GM21367 (cell line): ENCODE measurements at regions not wholly inside any gene's neighbourhood (a gene's known extent, or its start where the extent isn't known, plus 50 kb on each side); places are given as distances from the start of the nearest gene placed in this dataset.
"Not testable (repeated sequence)": the region's sequence is repeated elsewhere in the genome, so short reads cannot be mapped to it uniquely, and the experiment has no call there.

ENCODE experiments used
- ATAC-seq: cut with Tn5 transposase; IDR thresholded peaks from one replicate; pipeline ENCODE4 v1.9.1; 2021; ENCODE audit not compliant: unreplicated experiment

DNA sequence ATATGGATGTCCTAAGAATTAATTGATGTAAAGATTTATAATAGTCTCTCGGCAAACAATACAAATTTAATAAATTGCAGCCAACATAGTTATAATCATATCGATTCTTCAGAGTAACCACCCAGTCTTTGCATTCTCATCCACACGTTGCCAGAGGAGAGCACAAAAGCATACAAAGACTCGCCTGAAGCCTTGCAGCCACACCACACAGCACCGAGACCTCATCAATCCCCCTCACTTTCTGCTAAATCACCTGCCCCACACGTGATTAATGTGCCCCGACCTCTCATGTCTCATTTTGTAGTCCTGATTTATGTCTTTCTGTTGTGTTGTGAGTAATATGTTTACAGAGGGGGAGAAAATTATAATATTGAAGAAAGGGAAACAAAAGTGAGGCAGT lies 510.4 kb downstream of the TRIML1 start:
- ATAC-seq, result no peak

DNA sequence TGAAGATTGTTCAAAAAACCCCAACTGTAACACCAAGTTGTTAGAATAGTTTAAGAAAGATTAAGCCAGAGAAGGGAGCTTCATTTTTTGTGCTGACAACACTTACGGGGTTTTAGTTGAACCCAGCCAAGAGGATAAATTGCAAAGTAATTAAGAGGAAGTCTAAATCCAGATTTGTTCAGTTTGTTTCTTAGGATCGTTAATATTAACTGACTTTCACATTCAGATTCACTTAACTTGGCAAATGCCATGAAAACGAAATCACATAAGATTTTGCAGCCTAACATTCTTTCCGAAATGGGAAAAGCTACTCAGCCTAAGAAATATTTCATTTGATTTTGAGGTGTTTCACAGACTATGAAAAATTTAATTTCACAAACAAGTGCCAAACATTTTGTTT lies 511.3 kb downstream of the TRIML1 start:
- no peak for ATAC-seq

GRCh38 chr4:188657365-188657764 lies 518.1 kb downstream of the TRIML1 start:
- no peak for ATAC-seq

- no peak for ATAC-seq
These were observed 519.8 kb downstream of the TRIML1 start for GRCh38 chr4:188658958-188659522.

DNA sequence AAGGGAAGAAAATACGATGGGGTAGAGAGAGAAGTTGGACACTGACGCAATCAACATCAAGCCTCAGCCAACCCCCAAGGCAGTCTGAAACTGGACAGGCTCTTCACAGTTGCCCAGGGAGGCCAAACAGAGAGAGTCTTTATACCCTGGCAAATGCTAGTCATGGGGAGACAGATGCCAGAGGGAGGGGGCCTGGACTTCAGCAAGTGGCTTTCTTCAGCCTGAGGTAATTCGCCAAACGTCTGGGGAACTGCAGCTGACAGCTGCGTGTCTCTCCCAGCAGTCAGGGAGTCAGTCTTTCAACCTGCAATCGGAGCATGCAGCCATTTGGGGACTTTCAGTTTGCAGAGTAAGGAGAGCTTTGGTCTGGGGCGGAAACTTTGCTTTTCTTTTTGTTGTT lies 521.6 kb downstream of the TRIML1 start:
- ATAC-seq, result no peak

DNA sequence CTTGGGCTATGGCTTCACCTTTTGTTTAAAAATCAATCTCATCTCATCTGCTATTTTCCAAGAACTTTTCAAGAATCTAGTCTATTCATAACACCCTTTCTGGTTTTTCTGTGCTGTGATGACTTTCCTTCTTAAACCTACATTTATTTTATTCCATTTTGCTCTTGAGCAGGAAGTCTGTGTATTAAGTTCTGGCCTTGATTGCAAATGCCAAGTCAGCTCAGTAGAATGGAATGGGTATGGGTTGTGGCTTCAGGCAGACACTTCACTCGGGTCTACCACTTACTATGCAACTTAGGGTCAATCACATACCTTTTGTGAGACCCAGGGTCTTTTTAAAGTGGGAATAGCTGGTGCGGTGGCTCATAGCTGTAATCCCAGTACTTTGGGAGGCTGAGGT lies 522.3 kb downstream of the TRIML1 start:
- no peak for ATAC-seq

GRCh38 chr4:188663369-188663768 lies 524.1 kb downstream of the TRIML1 start:
- ATAC-seq, result no peak

- no peak for ATAC-seq
These were observed 526.5 kb downstream of the TRIML1 start for GRCh38 chr4:188665491-188666457.

DNA sequence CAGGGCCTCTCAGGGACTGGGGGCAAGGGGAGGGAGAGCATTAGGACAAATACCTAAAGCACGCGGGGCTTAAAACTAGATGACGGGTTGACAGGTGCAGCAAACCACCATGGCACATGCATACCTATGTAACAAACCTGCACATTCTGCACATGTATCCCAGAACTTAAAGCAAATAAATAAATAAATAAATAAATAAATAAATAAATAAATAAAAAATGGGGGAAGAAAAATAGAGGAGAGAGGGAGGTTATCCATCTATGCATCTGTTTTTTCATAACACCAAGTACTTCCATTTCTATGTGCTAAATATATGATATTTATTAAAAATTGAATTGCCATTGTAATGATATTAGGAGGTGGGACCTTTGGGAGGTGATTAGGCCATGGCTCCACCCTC lies 539.5 kb downstream of the TRIML1 start:
- not testable (repeated sequence) for ATAC-seq

DNA sequence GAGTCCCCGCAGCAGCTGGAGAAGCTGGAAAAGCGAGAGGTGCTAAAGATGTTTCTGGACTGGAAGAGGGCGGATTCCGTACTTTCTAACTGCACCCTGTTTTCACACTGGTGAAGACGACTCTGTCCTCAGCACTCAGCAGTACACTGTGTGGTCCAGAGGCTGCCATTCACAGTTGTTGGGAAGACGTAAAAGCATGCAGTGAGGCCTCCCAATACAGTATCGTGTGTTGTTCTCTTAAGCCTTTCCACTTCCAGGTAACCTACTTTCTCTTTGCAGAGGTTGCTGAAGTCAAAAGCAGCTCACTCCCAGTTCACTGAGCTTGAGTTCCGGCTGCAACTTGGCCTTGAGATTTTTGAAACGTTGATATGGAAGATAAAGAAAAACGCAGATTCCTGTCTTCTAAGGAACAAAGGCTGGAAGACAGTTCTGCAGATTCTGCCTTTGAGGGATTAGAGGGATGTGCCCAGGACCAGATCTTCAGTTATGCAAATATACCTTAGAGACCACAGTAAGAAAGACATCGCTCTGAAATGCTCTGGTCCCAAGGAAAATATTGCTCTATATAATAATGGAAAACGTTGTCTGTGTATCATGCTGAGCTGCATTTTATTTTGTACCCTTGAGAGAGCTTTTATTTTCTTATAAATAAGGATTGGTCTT lies 540.9 kb downstream of the TRIML1 start:
- ATAC-seq, result no peak

GRCh38 chr4:188680667-188681063 lies 541.4 kb downstream of the TRIML1 start:
- no peak for ATAC-seq

DNA sequence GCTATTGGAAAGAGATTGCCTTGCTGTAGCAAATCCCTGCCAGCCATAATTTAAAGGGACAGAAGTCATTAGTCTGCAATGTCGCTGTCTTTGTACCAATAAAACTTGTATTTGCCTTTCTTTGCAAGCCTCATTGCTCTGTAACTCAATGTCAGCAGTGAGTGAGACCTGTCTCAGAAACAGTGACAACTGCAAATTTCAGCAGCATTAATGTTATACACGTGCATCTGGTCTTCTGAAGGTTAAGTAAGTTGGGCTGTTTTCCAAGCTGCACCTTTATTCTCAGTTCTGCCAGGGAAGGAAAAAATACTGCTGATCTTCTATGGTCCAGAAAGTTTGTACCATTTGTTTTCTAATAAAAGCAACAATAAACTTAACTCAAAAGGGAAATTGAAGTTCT lies 543.1 kb downstream of the TRIML1 start:
- ATAC-seq, result no peak

- ATAC-seq, result no peak
These were observed 544.3 kb downstream of the TRIML1 start for GRCh38 chr4:188683571-188683970.

DNA sequence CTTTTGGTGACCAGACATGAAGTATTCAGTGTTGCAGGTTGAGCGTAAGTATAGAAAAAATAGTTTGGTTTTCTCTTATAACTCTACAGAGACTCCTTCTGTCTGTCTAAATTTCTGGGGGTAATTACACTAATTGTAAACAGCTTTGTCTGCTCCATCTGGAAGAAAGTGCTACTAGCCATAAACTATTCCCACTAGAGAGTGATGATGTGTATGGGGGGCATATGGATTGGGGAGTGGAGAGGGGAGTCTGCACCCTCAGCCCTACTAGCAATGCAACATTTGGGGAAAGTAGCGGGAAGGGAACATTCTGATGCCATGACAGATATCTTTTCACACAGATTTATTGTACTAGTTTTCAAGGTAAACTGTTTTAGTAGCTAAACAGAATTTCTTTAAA lies 549.7 kb downstream of the TRIML1 start:
- ATAC-seq, result no peak

DNA sequence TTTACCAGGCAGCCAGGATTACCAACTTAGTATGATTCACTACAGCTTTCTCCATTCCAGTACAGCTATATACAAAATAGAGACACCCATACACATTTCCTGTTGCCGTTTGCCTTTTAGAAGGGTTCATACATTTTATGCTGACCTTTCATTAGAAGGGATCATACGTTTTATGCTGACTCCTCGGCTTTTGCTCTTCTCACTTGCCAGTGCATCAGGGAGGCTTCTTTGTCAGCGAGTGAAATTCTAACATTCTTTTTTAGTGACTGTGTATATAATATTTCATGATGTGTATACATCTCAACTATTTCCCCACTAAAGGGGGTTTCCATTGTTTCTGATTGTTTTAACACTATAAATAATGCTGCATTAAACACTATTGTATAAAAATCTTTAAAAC lies 552.6 kb downstream of the TRIML1 start:
- no peak for ATAC-seq

GRCh38 chr4:188695261-188695660 lies 556.0 kb downstream of the TRIML1 start:
- ATAC-seq, result no peak

DNA sequence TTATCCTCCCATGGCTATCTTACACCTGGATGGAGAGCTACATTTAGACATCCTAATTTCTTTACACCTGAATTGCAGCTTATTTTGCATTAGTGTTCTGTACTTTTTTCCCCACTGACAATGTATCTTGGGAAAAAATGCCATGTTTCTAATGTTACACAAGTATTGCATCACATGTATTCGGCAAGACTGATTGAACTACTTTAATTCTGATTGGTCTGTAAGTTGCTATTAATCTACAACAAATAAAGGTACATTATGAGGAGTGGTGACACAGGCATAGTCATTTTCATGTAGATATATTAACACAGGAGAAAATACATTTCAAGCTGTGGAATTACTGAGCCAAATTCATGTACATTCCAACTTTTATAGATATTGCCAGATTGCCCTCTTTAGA lies 558.0 kb downstream of the TRIML1 start:
- ATAC-seq, result no peak

- ATAC-seq, result no peak
These were observed 562.7 kb downstream of the TRIML1 start for GRCh38 chr4:188701952-188702351.

DNA sequence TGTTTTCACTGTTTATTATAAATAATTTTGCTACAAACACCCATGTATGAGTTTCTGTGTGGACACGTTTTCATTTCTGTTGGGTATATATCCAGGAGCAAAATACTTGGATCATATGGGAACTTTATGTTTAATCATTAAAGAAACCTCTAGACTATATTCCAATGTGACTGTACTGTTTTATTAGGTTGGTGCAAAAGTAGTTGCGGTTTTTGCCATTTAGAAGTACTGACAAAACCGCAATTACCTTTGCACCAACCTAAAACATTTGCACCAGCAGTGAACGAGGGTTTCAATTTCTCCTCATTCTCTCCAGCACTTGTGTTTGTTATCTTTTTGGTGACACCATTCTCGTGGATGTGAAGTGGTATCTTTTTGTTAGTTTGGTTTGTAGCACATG lies 565.0 kb downstream of the TRIML1 start:
- no peak for ATAC-seq

DNA sequence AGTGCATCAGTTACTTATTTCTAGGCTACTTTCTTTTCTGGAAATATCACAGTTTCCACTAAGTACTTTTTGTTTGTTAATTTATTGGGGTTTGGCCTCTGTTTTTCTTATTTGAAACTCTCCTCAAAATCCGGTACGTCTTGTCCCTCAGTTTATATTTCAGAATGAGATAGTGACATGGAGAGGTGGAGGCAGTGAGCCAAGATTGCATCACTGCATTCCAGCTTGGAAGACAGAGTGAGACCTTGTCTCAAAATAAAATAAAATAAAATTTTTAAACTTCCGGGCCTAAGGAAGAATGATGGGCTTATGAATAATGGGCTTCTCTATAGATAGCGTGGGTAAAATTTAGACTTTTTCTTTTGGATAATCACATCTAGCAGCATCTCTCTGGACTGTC lies 567.8 kb downstream of the TRIML1 start:
- ATAC-seq, result no peak

- no peak for ATAC-seq
These were observed 575.3 kb downstream of the TRIML1 start for GRCh38 chr4:188714501-188714900.

- ATAC-seq, result no peak
These were observed 575.7 kb downstream of the TRIML1 start for GRCh38 chr4:188714907-188715306.
